Caco-2 (cell line): ENCODE measurements at regions not wholly inside any gene's neighbourhood (a gene's known extent, or its start where the extent isn't known, plus 50 kb on each side); places are given as distances from the start of the nearest gene placed in this dataset.
"Not testable (repeated sequence)": the region's sequence is repeated elsewhere in the genome, so short reads cannot be mapped to it uniquely, and the experiment has no call there.

ENCODE experiments used
- BruUV-seq: library from RNA; stranded (reverse); fragments of 400-500 nt; replicated peaks from 2 replicates; lab custom pipeline; 2021; lab: Mats Ljungman, UMichigan
- CTCF ChIA-PET: fragments of 300-600 bp; sonication (Branson Sonifier 250); formaldehyde crosslinking; loops from one replicate; lab custom pipeline; 2022; ENCODE audit warnings: antibody characterized with exemption; lab: Charles Lee
- POLR2A ChIA-PET: fragments of 300-600 bp; sonication (Branson Sonifier 250); formaldehyde crosslinking; loops from one replicate; lab custom pipeline; 2022; ENCODE audit warnings: antibody characterized with exemption; lab: Charles Lee
- DNase-seq, 2 experiments: peaks; one replicate each; pipeline versions ENCODE4 v3.0.0 to v3.0.0-alpha.2; 2020 to 2022
- H3K27me3 ChIP-seq: replicated peaks from 2 replicates; pipeline ENCODE4 v1.6.0; 2011; ENCODE audit warnings: low read length; ENCODE audit not compliant: control insufficient read depth, insufficient read depth
- H3K36me3 ChIP-seq: 2 replicates; pipeline ENCODE4 v1.5.1; 2011; ENCODE audit warnings: low read length; ENCODE audit not compliant: control insufficient read depth, insufficient read depth
- H3K4me1 ChIP-seq: fragments of 250-450 bp; sonication (Bioruptor Pico); 2 replicates; pipeline ENCODE4 v1.5.1; 2020; ENCODE audit warnings: mild to moderate bottlenecking
- H3K4me3 ChIP-seq: 2 replicates; pipeline ENCODE4 v1.5.1; 2011; ENCODE audit warnings: low read depth, mild to moderate bottlenecking, control low read depth, low read length
- H3K9me3 ChIP-seq: fragments of 250-450 bp; sonication (Bioruptor Pico); 2 replicates; pipeline ENCODE4 v1.5.1; 2020; ENCODE audit warnings: mild to moderate bottlenecking, moderate library complexity
- H3K27ac Mint-ChIP-seq: one replicate; pipeline ENCODE4 v1.8.0; 2022; ENCODE audit warnings: mixed read lengths; ENCODE audit not compliant: unreplicated experiment
- H3K27me3 Mint-ChIP-seq: one replicate; pipeline ENCODE4 v1.8.0; 2022; ENCODE audit warnings: mixed read lengths; ENCODE audit not compliant: insufficient read depth, unreplicated experiment
- H3K36me3 Mint-ChIP-seq: one replicate; pipeline ENCODE4 v1.8.0; 2022; ENCODE audit warnings: mild to moderate bottlenecking, mixed read lengths; ENCODE audit not compliant: insufficient read depth, unreplicated experiment
- H3K4me1 Mint-ChIP-seq: one replicate; pipeline ENCODE4 v1.8.0; 2022; ENCODE audit warnings: low read depth, mixed read lengths; ENCODE audit not compliant: unreplicated experiment
- H3K4me3 Mint-ChIP-seq: one replicate; pipeline ENCODE4 v1.8.0; 2022; ENCODE audit warnings: mild to moderate bottlenecking, moderate library complexity, mixed read lengths; ENCODE audit not compliant: unreplicated experiment
- H3K9me3 Mint-ChIP-seq: one replicate; pipeline ENCODE4 v1.8.0; 2022; ENCODE audit warnings: mixed read lengths; ENCODE audit not compliant: unreplicated experiment
- CTCF ChIP-seq, 2 experiments: fragments of 200-600 bp in 1 of 2; IDR thresholded peaks; 1 replicate in 1 of 2; 2 replicates in 1 of 2; pipeline versions ENCODE4 v1.5.1 to v1.8.0; 2011 to 2022; ENCODE audit warnings: antibody characterized with exemption in 1 of 2, control low read depth in 1 of 2, inconsistent platforms in 1 of 2, low read depth in 1 of 2, low read length in 1 of 2, mild to moderate bottlenecking in 1 of 2, moderate library complexity in 1 of 2; ENCODE audit not compliant: insufficient read depth in 1 of 2, severe bottlenecking in 1 of 2, unreplicated experiment in 1 of 2
- intact Hi-C: fragments of 100-400 bp; cut with micrococcal nuclease; formaldehyde crosslinking; loops from one replicate; pipeline ENCODE4 v1.10.0; 2022; ENCODE audit not compliant: unreplicated experiment

DNA sequence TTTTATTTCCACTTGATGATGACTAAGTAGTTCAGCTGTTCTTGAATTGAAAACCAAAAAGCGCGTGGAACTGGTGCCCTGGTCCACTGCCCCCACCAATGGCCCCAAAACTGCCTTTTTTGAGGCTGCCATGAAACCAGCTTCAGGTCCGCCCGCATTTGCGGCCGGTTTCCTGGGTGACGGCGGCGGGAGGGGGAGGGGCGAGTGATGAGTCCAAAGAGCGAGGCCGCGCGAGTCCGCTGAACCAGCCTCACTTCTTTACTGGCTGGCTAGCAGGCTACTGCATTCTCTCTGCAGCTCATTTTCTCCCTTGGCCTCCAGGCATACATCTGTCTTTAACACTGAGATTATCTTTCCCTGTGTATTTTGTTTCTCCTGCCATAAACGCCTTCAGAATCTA, 72.9 kb upstream of the FABP2 start:
- ChIA-PET POLR2A (no interaction called here), CTCF (no interaction called here)
- Mint-ChIP-seq H3K4me3 (no peak overlapping the region), H3K9me3 (no peaks in the 10 kb centered on the region), H3K27ac (no peak overlapping the region), H3K36me3 (no peaks in the 10 kb centered on the region), H3K27me3 (no peaks in the 10 kb centered on the region), H3K4me1 (peaks cover 5% of the 10 kb centered on the region)
- peak; percentile 40 to 50 for DNase-seq
- Histone ChIP-seq H3K36me3 (no peaks in the 10 kb centered on the region), H3K9me3 (no peaks in the 10 kb centered on the region), H3K4me1 (no peaks in the 10 kb centered on the region), H3K4me3 (no peak overlapping the region), H3K27me3 (no peaks in the 10 kb centered on the region)
- TF ChIP-seq CTCF (IDR thresholded peaks at IDR 0.05; ENCODE audit: insufficient read depth in 1 of 2, low read depth in 1 of 2, low read length in 1 of 2, severe bottlenecking in 1 of 2, unreplicated experiment in 1 of 2) = no peak
- no TSS peak for BruUV-seq
- intact Hi-C loops = no loop called here

GRCh38 chr4:119388791-119389190, 66.9 kb upstream of the FABP2 start:
- intact Hi-C loops, DNase-seq, H3K4me1 ChIP-seq, H3K27me3 Mint-ChIP-seq, CTCF ChIA-PET, H3K4me3 ChIP-seq, H3K36me3 Mint-ChIP-seq, BruUV-seq, H3K27ac Mint-ChIP-seq, H3K36me3 ChIP-seq, POLR2A ChIA-PET, H3K4me3 Mint-ChIP-seq, H3K27me3 ChIP-seq, H3K4me1 Mint-ChIP-seq, H3K9me3 ChIP-seq: not testable (repeated sequence)
- peaks cover 14% of the 10 kb centered on the region for H3K9me3 Mint-ChIP-seq

DNA sequence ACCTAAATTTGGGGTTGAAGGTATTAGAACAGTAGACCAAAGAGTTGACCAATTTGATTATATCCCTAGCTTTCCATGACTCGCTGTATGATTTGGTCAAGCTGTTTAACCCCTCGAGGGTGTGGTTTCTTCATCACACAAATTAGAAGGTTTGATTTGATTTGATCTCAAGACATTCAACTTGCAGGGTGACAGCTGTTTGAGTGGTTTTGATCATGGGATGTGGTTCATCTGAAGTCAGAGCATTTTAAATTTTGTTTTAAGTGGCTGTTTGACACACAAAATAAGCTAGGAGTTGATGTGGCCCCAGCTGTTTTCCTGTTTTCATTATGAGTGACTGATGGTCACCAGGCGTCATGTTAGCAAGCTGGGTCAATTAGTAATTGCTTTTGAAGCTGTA, 52.7 kb upstream of the FABP2 start:
- H3K4me3 ChIP-seq, H3K27ac Mint-ChIP-seq, H3K36me3 Mint-ChIP-seq, DNase-seq, H3K36me3 ChIP-seq, H3K4me3 Mint-ChIP-seq, H3K9me3 ChIP-seq, H3K27me3 ChIP-seq, H3K4me1 ChIP-seq, H3K4me1 Mint-ChIP-seq, H3K9me3 Mint-ChIP-seq, H3K27me3 Mint-ChIP-seq, CTCF ChIA-PET, intact Hi-C loops, BruUV-seq, POLR2A ChIA-PET: not testable (repeated sequence)

DNA sequence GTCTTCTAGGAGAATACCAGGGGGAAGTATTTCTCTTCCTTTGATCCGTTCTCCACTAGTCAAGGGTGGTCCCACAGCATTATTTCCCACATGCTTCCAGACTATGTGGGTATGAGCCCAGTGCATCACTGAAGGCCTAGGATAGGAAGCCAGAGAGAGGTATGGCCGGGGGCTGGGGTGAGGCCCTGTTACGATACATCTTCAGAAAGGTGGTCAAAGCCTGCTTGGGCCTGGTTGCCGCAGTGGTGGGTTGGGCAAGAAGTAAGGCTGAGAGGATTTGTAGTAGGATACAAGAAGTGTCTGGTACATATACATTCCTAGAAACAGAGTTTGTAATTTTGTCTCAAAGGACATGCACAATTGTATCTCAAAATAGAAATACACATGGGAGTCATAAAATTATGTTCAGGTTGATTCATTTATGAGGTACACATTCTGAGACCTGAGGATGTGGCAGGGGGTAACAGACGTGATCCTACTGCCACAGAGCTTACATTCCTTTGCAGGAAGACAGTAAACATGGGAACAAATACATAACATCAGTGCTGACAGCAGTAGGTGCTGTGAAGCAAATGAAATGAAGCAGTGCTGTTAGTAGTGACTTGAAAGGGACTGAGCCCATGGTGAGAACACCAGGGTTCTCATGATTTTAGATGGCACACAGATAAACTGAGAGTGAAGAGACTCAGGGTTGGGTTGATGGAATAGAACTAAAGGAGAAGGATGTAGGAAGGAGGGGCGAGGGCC, 50.6 kb upstream of the FABP2 start:
- H3K4me3 Mint-ChIP-seq, H3K9me3 ChIP-seq, H3K4me3 ChIP-seq, DNase-seq, H3K9me3 Mint-ChIP-seq, H3K27ac Mint-ChIP-seq, H3K36me3 ChIP-seq, H3K27me3 ChIP-seq, H3K4me1 ChIP-seq, H3K27me3 Mint-ChIP-seq, H3K4me1 Mint-ChIP-seq, H3K36me3 Mint-ChIP-seq, BruUV-seq, intact Hi-C loops, POLR2A ChIA-PET, CTCF ChIA-PET: not testable (repeated sequence)
